HG03103 (cell line): ENCODE measurements at regions not wholly inside any gene's neighbourhood (a gene's known extent, or its start where the extent isn't known, plus 50 kb on each side); places are given as distances from the start of the nearest gene placed in this dataset.
"Not testable (repeated sequence)": the region's sequence is repeated elsewhere in the genome, so short reads cannot be mapped to it uniquely, and the experiment has no call there.

ENCODE experiments used
- ATAC-seq: cut with Tn5 transposase; IDR thresholded peaks from one replicate; pipeline ENCODE4 v1.9.1; 2021; ENCODE audit warnings: low read depth; ENCODE audit not compliant: unreplicated experiment

DNA sequence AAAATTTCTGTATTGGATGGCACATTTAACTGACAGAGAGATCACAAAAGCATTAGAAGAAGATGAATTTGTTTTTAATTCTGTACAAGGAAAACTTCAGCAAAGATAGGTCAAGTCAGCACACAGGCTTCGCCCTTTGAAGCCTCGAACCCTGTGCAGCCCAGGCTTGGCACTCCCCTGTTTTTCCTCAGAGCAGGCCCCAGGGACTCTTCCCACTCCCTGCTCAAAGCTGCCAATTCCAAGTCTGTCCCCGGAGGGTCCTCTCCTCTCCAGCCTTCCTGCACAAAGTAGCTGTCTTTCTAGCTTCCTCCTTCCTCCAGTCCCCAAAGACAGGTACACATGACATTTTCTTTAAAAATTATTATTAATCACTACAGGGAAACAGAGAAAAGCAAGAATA is 466.3 kb downstream of the PPARGC1A start:
- no peak for ATAC-seq

DNA sequence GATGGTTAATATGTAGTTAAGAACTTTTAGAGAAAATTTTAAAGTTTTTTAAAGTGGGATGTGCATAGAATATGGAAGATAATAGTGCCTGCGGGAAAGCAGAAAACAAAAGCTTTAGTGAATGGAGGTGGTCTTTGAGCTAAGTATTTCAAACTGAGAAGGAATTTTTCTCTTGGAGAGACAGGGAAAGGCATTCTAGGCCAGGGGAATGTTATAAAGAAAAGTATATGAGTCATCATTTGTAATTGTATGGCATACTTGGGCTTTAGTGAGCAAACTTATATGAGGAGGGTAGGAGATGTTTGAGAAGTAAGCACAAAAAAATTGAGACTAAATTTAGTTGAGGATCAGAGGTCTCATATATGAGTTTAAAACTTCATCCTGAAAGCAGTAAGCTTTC is 467.0 kb downstream of the PPARGC1A start:
- no peak for ATAC-seq

DNA sequence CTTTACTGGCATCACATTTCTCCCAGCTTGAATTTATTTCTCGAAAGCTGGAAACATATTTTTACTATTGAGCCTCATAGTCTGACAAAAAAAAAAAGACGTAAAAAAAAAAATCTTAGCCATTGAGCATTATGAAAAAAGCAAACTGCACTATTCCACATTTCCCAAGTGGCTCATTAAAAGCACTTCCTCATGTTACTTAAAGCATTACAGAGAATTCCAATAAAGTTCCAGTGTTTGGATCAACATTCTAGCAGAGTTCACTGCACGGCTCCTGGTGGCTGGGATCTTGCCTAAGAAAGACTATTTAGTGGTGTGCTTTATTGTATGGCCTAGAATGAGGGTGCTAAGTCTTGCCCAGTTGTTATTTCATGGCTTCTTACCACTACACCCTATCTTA is 476.2 kb downstream of the PPARGC1A start:
- ATAC-seq, result no peak

DNA sequence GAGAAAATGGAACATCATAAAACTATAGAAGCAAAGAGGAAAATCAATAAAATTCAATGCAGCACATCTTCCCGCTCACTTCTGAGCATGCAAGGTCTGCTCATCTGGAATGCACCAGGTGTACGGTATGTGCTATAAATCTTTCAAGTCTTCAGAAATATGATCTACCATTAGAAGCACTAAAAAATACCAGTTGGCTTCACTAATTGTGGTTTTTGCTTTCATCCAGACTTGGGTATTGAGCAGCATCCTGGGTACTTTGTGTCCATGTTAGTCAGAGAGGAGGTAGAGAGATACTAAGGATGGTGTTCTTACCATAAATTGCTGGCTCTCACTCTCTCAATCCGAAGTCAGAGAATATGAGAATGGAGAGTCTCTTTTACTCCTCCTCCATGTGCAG is 477.1 kb downstream of the PPARGC1A start:
- ATAC-seq, result no peak

DNA sequence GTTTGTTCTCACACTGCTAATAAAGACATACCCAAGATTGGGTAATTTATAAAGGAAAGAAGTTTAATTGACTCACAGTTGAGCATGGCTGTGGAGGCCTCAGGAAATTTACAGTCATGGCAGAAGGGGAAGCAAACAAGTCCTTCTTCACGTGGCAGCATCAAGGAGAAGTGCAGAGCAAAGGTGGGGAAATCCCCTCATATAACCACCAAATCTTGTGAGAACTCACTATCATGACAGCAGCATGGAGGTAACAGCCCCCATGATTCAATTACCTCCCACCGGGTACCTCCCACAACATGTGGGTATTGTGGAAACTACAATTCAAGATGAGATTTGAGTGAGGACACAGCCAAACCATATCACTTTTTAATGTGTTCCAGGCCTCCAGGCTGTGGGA is 480.9 kb downstream of the PPARGC1A start:
- ATAC-seq, result not testable (repeated sequence)

DNA sequence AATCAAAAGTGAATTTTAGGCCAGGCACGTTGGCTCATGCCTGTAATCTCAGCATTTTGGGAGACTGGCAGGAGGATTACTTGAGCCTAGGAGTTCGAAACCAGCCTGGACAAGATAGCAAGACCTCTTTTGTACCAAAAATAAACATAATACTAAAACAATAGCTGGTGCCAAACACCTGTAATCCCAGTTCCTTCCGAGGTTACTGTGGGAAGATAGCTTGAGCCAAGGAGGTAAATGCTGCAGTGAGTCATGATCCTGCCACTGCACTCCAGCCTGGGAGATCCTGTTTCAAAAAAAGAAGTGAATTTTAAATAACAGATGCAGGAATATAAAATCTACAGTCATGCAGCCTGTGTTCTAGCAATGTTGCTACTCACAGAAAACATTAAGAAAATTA is 488.3 kb downstream of the PPARGC1A start:
- no peak for ATAC-seq

DNA sequence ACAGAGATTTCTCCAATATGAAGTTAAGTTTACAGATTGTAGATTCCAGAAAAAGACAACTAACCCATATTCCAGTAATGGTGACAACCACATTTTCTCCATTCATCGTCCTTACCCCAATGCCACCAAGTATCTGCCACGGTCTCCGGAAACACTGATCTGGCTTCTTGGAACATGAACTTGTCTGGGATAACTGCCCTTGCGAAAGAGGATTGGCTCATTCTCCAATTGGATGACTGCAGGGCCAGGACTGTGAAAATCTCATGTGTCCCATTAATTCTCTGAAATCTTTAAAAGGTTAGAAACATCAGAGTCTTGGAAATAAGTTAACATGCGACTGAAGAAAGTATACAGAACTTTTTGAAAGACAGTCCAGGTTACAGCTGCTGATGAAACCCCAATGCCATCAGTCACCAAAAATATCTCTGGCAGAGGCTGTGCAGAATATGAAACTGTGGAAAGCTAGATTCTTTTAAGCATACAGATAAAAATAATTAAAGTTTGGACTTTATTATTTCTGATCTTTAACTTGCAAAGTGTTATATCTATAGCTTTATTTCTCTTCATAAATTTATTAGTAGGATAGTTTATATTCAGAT is 496.9 kb downstream of the PPARGC1A start:
- ATAC-seq, result no peak

DNA sequence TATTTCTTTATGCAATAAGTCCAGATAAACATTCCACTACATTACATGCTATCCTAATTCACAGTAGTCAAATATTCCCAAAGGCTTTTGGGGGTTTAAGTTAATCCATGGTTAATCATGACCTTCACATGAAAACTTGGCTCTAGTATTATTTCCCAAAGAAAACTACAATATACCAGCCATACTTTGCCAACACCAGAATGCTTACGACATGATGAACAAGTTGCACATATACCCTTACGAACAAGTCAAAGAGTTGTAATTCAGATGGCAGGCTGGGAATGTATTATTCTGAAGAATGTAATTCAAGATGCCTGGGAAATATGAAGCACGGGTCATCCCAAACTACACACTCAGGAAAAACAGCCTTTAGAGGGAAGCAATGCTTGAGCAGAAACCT is 499.6 kb downstream of the PPARGC1A start:
- no peak for ATAC-seq

DNA sequence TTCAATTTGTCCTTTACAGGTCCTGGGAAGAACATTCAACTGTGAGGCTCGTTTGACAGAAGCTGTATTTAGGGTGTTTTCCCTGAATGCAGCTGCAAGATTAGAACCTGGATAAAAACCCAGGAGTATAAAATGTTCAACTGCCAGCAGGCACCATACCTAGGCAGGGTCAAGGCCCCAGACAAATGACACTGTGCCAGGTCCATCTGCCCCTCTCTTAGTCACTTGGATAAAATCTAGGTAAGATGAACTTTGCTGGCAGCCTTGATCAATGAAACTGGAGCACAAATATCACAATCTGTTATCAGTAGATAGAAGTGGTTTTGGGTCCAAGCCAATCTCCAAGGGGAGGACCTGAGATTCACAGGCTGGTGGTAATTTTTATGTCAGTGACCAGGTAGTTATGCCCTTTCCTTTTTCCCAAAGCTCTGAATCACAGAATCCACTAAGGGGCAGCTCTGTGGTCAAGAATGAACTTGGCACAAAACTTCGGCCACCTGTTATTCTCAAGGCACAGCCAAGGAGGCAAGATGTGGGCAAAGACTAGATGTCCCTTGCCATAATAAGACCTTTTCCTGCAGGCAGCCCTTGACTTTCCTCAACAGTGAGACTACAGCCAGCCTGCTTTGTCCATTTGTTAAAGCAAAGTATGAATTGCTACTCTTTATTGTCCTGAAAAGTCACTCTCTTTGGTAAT is 501.0 kb downstream of the PPARGC1A start:
- no peak for ATAC-seq

DNA sequence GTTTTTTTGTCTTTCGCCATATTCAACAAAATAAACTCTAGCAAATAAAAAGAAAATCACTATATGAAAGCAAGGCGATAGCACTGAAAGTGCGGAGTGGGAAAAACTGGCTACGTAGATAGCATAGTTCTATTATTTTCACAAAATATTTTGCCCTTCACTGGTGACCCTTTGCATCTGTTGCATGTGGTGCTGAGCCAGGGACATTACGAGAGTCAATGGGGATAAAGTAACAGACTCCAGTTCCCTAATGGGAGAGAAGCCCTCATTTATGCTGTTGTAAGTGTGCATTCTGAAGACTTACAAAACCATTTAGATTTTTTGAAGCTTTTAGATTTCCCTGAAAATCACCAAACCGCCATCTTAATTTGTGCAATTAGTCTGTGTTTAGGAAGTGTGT is 501.6 kb downstream of the PPARGC1A start:
- no peak for ATAC-seq

DNA sequence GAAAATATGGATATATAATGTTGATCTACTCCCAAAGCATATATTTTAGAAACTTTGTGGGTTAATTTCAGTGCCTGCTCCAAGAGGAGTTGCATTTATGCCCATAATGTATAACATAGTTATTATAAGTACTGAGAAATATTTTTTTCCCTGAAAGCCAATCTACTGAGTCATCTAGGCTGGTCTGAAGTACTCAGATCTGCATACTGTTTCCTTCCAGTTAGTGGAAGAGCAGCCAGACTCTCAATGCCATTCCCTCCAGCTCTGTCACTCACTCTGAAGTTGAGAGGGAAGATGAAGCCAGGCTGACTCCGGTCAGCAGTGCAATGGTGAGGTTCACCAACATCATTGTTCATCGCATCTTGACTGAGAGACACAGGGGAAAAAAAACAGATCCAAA is 505.1 kb downstream of the PPARGC1A start:
- ATAC-seq, result no peak

DNA sequence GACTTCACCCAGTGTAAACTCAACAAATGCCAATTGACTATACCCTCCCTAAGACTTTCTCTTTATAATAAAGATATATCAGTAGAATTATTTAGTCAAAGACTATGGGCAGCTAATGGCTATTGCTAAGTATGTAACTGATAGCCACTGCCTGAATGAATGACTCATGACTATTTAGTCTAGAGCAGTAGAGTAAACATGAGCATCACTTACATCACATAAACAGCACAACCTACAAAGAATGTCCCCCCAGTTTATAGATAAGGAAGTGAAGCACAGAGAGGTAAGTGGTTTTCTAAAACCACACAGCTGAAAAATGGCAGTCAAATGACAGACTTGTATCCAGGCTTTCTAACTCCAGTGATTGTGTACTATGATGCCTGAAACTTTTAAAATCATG is 507.0 kb downstream of the PPARGC1A start:
- ATAC-seq, result no peak

DNA sequence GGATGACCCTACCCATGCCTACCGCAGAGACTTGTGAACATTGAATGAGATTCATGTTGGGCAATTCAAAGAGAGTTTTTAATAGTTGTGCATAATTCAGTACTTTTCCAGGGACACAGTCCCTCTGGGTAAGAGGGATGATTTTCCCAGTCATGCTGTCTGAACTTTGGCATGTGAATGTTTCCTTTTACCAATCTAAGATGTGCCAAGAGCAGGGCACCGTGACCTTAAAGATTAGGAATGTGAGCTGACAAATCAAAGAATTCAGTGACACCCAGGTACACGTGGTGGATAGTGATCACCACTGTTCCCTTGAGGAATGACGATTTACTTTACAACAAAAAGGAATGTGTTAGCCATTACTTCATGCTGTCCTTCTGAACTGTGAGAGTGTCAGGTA is 515.6 kb downstream of the PPARGC1A start:
- ATAC-seq, result no peak

DNA sequence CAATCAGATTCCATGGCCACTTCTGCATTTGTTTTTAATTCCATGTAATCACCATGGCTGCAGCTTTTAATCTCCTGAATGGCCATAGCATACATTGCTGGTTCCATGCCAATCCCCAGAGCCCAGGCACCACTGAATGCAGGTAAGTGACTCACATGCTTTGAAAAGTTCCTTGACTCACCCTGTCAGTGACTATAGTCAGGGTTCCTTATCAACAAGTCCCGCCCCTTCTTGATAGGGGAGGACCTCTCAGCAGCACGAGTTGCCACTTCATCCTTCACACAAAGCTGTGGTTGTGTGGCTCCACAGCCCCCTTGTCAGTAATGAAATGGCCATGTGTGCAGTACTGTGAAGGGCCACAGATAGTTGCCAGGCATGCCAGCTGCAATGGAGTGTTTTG is 516.6 kb downstream of the PPARGC1A start:
- ATAC-seq, result no peak

DNA sequence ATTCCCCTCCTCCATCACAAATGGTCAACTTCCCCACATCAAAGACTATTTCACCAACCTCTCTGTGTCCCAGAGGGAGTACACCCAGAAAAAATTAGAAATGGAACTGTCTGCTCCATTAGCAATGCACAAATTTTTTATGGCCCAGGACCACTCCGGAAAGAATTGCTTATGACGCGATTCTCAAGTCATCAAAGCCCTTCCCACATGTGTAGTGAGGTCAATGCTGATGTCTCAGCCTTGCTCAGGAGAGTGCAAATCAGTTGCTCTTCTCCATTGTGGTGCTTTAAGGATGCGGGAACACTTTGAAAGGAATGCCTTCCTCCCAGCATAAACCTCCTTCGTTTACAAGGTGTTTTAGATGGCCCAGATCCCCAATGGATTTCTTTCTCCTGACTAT is 518.3 kb downstream of the PPARGC1A start:
- no peak for ATAC-seq

DNA sequence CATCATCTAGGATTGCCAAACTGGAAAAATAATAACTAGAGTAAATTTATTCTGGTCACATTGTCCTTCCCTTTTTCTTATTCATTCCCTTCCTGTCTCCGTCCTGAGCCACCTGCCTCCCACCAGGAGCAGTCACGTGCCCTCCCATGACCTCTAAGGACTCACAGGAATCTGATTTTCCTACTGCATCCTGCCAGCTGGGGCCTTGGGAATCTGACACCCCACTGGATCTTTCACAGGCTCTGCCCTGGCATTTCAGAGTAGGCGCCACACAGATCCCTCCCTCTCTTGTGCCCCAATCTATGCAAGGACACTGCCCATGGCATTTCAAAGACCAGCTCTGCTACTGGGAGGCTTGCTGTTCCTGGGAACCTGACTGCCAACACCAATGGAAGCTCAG is 520.5 kb downstream of the PPARGC1A start:
- ATAC-seq, result no peak

DNA sequence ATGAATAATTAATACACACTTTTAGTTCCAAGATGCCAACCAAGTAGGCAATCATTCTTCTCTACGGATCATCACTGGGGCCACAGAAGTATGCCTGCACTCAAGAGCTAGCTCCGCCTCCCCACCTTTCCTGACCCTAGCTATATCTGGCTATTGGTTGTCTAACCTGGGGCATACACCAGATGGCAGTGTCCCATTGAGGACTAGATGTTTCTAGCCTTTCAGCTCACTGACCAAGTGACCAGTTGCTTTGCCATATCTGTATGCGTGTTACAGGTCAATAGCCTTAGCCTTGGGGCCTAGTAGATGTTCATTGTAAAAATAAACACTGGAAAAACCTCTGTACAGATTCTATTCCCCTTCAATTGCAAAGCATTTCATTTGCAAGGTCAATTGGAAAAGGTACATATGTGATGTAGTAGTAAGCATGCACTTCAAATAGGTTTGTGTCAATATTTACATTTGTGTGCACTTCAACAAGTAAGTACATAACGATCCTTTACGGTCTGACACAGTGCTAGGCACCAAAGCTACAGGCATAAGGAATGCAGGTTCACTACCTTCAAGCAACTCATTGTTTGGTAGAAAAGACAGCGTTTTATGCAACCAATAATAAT is 521.7 kb downstream of the PPARGC1A start:
- no peak for ATAC-seq

DNA sequence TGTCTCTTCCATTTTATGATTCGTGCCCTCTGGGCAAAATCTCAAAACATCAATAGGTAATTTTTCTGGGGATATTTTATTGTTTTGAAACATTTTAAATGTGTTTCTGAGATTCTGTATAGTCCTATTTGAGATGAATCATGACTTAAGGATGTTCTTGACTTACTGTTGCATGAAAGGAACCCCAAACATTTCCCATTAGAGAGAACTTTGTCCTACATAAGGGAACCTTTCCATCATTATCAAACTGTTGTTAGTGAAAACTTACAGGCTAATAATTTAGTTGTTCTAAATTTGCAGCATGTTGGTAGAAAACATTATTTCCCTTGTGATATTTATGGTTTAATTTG is 523.3 kb downstream of the PPARGC1A start:
- no peak for ATAC-seq

DNA sequence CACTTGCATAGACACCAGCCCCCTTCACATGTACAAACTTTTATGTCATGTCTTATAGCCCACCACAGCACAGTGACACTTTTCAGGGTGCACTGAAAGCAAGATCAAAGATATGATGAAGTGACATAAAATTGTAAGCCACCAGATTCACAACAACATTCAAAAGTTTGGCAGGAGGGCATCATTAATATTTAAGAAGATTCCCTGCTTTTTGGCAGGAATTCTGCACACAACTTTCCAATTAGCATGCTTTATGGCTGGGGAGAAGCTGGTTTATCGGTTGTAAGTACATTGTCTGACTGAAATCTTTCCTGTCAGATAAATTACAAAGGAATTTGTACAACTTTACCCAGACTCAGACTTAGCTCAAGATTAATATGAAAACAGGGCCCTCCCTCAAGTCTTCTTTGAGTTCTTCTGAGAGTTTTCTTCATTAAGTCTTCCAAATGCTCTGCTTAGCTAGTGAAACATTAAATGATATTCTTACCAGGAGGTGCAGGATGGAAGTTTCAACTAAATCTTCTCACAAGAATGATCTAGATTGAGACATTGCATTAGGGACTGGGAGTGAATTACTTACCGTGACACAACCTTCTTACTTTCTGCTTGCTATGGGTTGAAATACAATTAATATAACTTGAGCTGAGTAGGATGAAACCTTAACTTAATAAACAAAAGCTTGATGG is 523.8 kb downstream of the PPARGC1A start:
- no peak for ATAC-seq

DNA sequence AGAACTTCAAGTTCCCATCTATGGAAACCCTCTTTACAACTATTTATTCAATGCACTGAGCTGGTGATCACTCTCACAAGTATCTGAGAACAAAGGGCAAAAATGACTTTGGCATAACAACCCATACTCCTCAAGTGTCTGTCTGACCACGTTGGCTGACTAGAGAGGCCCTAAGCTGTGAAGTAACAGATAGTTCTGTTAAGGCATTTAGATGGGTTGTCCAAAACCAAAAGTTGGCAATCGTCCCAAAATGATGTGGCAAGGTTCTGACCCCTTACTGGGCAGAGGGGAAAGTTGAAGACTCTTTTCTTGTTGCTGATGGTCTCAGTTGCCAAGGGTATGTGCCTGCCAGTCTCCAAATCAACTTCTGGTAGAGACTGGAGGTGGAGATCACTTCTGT is 524.8 kb downstream of the PPARGC1A start:
- no peak for ATAC-seq

DNA sequence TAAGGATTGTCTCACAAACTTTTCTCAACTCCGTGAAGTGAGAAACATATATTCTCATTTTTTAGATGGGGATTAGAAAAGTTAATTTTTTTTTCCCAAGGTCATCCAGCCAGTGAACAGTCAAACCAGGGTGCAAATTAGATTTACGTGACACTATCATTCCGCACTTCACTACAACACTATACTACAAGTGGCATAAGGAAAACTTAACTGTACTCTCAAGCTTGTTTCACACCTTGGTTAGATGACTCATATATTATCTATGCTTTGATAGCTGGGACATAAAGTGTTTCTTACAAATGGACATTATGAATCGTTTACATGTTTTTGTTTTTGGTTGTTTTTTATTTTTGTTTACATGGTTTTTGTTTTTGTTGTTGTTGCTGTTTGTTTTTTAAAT is 525.7 kb downstream of the PPARGC1A start:
- no peak for ATAC-seq

DNA sequence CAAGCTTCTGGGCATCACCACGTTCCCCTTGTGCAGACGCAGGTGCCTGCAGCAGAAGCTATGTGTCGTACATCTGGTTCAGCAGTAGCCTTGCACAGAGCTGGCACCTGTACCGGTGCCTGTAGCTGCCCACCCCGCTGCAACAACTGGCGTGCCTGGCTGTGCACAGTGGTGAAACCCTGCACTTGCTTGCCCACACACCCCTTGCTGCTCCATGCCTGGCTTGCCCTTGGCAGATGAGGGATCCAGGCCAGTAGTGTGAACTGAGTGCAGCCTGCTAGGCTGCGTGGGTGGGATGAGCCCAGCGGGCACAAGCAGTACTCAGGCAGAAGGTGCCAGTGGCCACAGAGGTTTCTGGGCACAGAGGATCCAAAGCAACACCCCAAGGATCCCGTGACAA is 528.4 kb downstream of the PPARGC1A start:
- no peak for ATAC-seq
